ENCODE measurements at regions not wholly inside any gene's neighbourhood (a gene's known extent, or its start where the extent isn't known, plus 50 kb on each side); places are given as distances from the start of the nearest gene placed in this dataset.
"Not testable (repeated sequence)": the region's sequence is repeated elsewhere in the genome, so short reads cannot be mapped to it uniquely, and the experiment has no call there.

- not testable (repeated sequence) for DNase-seq
These were observed 193.3 kb downstream of the LAT start for GRCh38 chr16:29177888-29178726.

DNA sequence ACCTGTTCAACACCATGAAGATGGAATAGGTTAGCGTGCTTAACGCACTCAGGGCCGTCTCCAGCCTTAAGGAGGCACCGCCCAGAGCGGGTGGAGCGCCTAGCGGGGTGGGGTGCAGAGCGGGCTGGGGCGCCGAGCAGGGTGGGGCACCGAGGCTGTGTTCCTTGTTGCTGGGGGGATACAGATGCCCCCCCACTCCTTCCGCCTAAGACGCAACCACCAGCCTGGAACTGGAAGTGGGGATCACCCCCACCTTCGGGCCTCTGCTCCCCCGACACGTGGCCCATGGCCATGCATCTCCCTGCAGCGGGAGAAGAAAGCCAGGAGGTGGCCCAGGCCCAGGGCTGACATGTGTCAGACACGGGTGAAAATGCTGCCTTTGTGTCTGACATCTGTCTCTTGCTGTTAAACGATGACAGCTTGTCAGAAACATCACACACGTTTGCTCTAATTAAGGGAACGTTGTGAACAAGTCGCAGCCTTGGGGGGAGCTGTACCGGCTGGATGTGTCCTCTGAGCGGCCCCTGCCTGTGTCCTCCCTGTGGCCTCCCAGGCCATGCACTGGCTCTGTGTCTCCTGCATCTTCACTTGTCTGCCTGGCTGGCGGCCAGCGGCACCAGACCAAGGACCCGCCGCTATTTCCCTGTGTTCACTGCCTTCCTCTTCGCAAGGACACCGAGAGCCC is 192.5 kb downstream of the LAT start:
- DNase-seq: not testable (repeated sequence)

GRCh38 chr16:29176822-29177202 is 192.0 kb downstream of the LAT start:
- not testable (repeated sequence) for DNase-seq

- not testable (repeated sequence) for DNase-seq
These were observed 191.3 kb downstream of the LAT start for GRCh38 chr16:29176154-29176470.

GRCh38 chr16:29175411-29176153 is 190.7 kb downstream of the LAT start:
- DNase-seq: not testable (repeated sequence)

GRCh38 chr16:29173371-29174305 is 188.8 kb downstream of the LAT start:
- not testable (repeated sequence) for DNase-seq

DNA sequence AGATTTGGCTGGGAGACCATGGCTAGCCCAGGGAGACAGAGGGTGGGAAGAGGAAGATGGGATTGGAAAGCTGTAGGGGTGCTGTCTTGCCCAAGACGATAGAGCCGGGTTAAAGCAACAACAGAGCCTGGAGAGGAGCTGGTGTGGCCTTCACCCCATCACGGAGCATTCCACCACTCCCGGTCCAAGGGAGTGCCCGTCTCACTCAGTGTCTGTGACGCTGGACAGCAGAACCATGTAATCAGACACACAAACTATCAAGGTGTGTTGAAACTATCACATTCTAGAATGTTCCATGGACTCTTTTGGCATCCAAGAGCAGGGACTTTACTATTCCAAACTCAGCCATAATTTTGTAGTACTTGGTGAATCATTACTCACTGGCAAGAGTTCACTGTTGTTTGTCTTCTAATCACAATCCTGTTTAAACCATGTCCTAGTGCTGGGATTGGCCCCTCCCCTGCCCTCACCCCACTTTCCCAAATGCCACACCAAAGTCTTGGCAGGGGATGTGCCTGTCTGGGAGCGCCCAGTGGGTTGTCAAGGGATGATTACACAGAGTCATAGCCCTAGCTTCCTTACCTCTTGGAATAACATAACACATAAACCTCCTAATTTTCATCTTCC is 187.4 kb downstream of the LAT start:
- not testable (repeated sequence) for DNase-seq

- not testable (repeated sequence) for DNase-seq
These were observed 186.4 kb downstream of the LAT start for GRCh38 chr16:29171296-29171695.

DNA sequence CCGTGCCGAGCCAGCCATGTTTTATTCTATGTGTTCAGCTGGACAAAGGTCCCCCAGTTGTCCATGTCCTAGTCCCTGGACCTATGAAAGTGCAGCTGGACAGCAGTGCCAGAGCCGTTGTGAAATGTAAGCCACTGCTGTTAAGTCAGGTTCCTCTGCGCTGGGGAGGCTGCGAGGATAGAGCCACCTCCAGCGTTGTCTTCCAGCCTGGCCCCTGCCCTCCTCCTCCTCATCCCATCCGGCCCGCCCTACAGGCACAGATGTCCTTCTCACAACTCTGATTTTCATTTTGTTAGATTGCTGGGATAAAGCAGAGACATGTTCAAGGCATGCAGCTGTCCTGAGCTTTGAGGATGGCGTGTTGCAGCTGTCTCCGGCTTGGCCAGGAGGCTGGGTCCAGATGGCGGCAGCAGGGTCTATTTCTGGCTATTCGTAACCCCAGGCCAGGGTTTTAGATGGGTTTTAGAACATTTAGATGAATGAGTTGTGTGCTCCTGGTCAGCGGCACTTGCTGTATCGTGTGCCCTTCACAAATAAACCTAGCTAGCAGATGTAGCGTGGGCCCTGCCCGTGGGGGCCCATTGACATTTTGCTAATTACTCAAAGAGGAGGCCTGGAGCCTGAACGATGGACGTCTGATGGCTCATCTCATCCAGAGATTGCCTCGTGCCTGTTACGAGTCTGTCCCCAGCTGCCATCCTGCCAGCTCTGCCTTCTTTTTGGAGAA is 185.7 kb downstream of the LAT start:
- not testable (repeated sequence) for DNase-seq

- DNase-seq: not testable (repeated sequence)
These were observed 184.6 kb downstream of the LAT start for GRCh38 chr16:29169295-29169994.

- DNase-seq: not testable (repeated sequence)
These were observed 183.8 kb downstream of the LAT start for GRCh38 chr16:29168515-29169259.

DNA sequence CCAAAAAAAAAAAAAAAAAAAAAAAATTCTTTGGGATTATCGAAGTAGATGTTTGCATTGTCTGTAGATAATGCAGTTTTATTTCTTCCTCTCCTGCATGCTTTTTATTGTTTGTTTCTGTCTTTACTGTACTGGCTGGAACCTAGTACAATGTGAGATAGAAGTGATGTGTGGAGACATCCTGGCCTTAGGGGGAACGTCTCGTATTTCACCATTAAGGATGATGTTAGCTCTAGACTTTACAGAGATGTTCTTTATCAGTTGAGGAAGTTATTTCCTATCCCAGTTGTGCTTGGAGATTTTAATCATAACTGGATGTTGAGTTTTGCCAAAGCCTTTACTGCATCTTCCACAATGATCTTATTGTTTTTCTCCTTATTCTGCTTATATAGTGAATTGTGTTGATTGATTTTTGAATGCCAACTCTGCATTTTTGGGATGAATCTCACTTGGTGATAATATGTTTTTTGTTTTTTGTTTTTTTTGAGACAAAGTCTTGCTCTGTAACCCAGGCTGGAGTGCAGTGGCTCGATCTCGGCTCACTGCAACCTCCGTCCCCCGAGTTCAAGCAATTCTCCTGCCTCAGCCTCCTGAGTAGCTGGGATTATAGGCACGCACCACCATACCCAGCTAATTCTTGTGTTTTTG is 179.7 kb downstream of the LAT start:
- not testable (repeated sequence) for DNase-seq

- DNase-seq: not testable (repeated sequence)
These were observed 175.3 kb downstream of the LAT start for GRCh38 chr16:29160171-29160570.

DNA sequence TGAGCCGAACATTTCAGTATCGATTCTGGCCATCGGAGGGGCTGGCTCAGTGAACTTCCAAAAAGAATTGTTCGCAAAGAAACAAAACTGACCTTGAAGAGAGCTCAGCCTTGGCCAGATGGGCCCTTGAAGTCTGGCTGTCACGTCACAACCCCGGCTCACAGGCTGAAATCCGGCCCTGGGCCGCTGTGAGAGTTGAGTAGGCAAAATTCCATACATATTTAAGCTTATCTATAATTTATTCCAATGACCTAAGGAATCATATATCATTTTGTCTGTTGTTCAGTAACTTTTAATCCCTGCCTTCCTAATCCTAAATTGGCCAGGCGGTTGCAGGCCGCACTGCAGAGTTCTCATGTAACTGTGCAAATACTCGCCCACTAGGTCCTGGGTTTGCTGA is 174.8 kb downstream of the LAT start:
- not testable (repeated sequence) for DNase-seq

DNA sequence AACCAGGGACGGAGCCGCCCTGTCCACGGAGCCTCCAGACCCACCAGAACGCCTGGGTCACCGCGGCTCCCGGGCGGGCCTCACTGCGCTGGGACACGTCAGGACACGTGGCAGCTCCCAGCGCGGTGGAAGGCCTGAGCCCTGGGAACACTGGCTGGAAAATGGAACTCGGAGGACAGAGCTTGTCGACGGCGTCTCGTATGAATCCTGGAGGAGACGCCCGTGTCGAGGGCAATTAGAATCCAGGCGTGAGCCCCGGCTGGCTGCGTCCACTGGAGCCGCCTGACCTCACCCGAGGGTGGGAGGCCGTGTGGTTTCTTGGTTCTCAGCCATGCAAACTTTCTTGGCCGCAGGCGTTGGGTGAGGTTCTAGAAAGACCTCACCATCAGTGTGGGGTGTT is 173.9 kb downstream of the LAT start:
- no peak for DNase-seq

DNA sequence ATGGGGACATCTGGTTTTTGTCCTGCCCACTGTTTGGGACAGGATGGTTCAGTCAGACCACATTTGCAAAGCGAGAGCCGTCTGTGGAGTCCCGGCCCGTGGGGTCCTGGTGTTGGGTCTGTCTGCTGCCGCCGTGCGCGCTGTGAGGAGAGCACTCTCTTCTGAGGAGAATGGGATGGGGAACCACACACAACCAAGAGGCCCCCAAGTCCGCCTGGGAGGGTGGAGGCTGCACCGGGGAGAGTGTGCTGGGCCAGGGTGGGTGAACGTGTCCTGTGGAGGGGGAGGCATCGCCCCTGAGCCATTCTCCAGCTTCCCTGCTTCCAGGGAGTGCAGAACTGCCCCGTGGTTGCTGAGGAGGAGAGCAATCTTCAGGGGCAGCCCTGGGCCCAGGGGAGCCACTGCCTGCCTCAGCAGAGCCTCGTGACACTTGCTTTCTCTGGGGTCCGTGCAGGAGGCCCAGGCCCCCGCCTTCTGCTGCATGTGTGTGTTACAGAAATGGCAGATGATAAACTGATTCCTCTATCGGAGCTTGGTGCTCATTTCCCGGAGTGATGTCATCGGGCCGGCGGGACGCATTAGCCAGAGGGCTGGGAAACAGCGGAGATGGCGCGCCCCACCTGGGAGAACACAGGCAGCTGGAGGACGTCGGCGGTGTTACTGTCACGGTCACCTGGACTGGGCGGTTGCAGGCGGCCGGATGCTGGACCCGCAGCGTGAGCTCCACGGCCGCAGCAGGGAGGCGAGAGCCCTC is 173.4 kb downstream of the LAT start:
- DNase-seq: not testable (repeated sequence)

DNA sequence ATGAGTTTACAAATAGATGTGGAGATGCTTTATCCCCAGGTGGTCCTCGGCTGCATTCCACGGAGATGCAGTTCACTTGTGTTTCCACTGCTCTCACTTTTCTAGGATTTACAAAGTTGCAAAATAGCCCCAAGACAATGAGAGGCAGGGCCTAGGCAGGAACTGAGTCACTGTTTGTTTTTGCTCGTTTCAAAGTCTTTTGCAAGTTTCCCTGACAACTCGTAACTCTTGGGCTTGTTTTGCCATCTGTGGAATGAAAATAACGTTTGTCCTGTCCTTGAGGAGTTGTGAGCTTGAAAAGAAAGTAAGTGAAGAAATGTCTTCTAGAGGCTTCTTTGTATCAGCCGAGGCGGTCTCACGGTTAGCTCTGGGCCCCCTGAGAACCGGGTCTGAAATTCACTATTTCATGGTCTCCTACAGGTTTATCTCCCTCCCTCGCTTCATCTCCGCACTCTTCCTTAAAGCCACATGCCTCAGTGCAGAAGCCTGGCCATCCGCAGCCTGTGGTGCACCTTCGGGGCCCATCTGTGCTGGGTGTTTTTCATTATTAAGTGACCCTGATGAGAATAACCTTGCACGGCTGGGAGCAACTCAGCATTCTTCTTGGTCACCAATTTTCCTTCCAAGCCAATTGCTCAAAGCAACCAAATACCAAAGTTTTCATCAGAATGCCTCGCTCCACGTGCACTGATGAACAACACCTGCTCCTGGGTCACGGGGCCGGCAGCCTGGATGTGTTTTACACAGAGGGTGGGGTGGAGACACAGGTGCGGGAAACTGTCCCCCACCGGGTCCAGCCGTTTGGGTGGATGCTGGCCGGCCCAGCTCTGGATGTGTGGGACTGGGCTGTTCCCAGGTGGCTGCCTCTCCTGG is 172.4 kb downstream of the LAT start:
- not testable (repeated sequence) for DNase-seq
